Spinal cord (tissue), 9 donors: ENCODE measurements at regions not wholly inside any gene's neighbourhood (a gene's known extent, or its start where the extent isn't known, plus 50 kb on each side); places are given as distances from the start of the nearest gene placed in this dataset.
"Not testable (repeated sequence)": the region's sequence is repeated elsewhere in the genome, so short reads cannot be mapped to it uniquely, and the experiment has no call there.

ENCODE experiments used
- DNase-seq, 6 donors: peaks; one replicate each; pipeline versions ENCODE4 v3.0.0 to v3.0.0-alpha.2; 2013 to 2015; ENCODE audit warnings: low spot score in 6 of 6, low read depth in 4 of 6
- H3K27ac ChIP-seq: one replicate; pipeline ENCODE4 v1.5.1; 2013; ENCODE audit warnings: low read depth, low read length, control low read depth
- H3K27me3 ChIP-seq: one replicate; pipeline ENCODE4 v1.6.1; 2013; ENCODE audit warnings: low read length; ENCODE audit not compliant: control insufficient read depth, insufficient read depth
- H3K36me3 ChIP-seq: one replicate; pipeline ENCODE4 v1.6.1; 2013; ENCODE audit warnings: low read length; ENCODE audit not compliant: control insufficient read depth, insufficient read depth
- H3K4me1 ChIP-seq: one replicate; pipeline ENCODE4 v1.6.1; 2013; ENCODE audit warnings: low read length; ENCODE audit not compliant: control insufficient read depth, insufficient read depth
- H3K4me3 ChIP-seq: one replicate; pipeline ENCODE4 v1.5.1; 2013; ENCODE audit warnings: low read depth, low read length, control low read depth
- H3K9me3 ChIP-seq: one replicate; pipeline ENCODE4 v1.6.1; 2013; ENCODE audit warnings: low read length; ENCODE audit not compliant: control insufficient read depth, insufficient read depth
- WGBS: methylation state at CpG from one replicate; pipeline ENCODE4 v1.1.5; 2013; ENCODE audit warnings: missing lambda C conversion rate; ENCODE audit not compliant: insufficient coverage; 5-methylcytosine and 5-hydroxymethylcytosine counted together
- donor health status: healthy.

DNA sequence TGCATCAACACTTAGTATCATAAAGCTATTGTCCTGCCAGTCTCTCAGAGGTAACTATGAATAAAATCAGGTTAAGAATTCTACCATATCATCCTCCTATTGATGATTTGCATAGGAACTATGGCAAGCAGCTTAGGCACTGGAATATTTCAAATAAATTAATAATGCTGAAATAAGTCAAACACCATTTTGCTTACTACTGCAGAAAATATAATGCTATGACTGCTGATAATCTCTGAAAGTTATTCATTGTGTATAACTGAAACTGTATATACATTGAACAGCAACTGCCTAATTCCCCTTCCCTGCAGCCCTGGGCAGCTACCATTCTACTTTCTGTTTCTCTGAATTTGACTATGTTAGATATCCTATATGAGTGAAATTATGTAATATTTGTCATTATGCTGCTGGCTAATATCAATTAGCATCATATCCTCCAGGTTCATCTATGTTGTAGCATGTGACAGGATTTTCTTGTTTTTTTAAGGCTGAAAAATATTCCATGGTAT is 318.8 kb upstream of the SGCG start:
- no peak overlapping the region for H3K27ac ChIP-seq
- peaks cover 4% of the 10 kb centered on the region for H3K9me3 ChIP-seq
- H3K4me3 ChIP-seq = no peak overlapping the region
- H3K36me3 ChIP-seq = no peaks in the 10 kb centered on the region
- DNase-seq = no peak
- H3K4me1 ChIP-seq = no peaks in the 10 kb centered on the region
- H3K27me3 ChIP-seq = no peaks in the 10 kb centered on the region

- DNase-seq = no peak
- no peak overlapping the region for H3K27ac ChIP-seq
- H3K9me3 ChIP-seq = peaks cover 2% of the 10 kb centered on the region
These were observed 318.3 kb upstream of the SGCG start for GRCh38 chr13:22862478-22862877.

DNA sequence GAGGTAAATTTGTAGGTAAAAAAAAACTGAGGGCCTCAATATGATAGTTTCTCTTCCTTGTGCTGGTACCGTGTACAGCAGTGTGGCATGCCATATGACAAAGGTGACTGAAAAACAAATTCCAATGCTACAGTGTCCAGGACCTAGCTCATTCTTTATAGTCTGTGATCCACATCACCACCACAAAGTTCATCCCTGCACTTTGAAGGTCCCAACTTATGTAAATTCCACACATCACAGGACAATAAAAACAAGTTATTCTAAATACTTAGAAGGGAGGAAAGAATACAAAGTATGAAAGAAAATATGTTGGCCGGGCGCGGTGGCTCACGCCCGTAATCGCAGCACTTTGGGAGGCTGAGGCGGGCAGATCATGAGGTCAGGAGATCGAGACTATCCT is 314.6 kb upstream of the SGCG start:
- H3K4me3 ChIP-seq = no peak overlapping the region
- no peaks in the 10 kb centered on the region for H3K4me1 ChIP-seq
- 95% methylated on average over 4 of the region's 9 CpGs for WGBS
- DNase-seq = no peak
- no peaks in the 10 kb centered on the region for H3K36me3 ChIP-seq
- no peak overlapping the region for H3K27ac ChIP-seq
- no peaks in the 10 kb centered on the region for H3K27me3 ChIP-seq
- H3K9me3 ChIP-seq = no peaks in the 10 kb centered on the region

More at GRCh38 chr13:22862478-22862877, 318.3 kb upstream of the SGCG start:
- Histone ChIP-seq H3K4me3 (no peak overlapping the region), H3K4me1 (no peaks in the 10 kb centered on the region), H3K27me3 (no peaks in the 10 kb centered on the region), H3K36me3 (no peaks in the 10 kb centered on the region)

GRCh38 chr13:22871231-22871630 is 309.5 kb upstream of the SGCG start:
- no peak for DNase-seq
- H3K4me3 ChIP-seq = no peak overlapping the region
- WGBS = 89% methylated on average over 1 of the region's 2 CpGs
- H3K9me3 ChIP-seq = no peaks in the 10 kb centered on the region
- H3K36me3 ChIP-seq = no peaks in the 10 kb centered on the region
- H3K27me3 ChIP-seq = no peaks in the 10 kb centered on the region
- H3K27ac ChIP-seq = no peak overlapping the region
- no peaks in the 10 kb centered on the region for H3K4me1 ChIP-seq

- Histone ChIP-seq H3K36me3 (no peaks in the 10 kb centered on the region), H3K4me1 (no peaks in the 10 kb centered on the region), H3K9me3 (no peaks in the 10 kb centered on the region), H3K27ac (no peak overlapping the region), H3K27me3 (no peaks in the 10 kb centered on the region), H3K4me3 (no peak overlapping the region)
- no peak for DNase-seq
- no CpG with 5 or more reads among the region's 1 CpG for WGBS
These were observed 305.9 kb upstream of the SGCG start for GRCh38 chr13:22874839-22875238.

DNA sequence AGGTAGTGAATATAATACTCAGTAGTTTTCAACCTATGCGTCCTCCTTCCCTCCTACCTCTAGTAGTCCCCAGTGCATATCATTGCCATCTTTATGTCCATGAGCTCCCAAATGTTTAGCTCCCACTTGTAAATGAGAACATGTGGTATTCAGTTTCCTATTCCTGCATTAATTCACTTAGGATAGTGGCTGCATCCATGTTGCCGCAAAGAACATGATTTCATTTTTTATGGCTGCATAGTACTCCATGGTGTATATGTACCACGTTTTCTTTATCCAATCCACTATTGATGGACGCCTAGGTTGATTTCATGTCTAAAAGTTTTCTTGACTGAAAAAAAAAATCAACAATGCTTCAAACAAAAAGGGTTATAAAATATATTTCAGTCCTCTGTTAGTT is 303.4 kb upstream of the SGCG start:
- Histone ChIP-seq H3K27ac (no peak overlapping the region), H3K27me3 (no peaks in the 10 kb centered on the region), H3K4me1 (peaks cover 4% of the 10 kb centered on the region), H3K36me3 (no peaks in the 10 kb centered on the region), H3K9me3 (no peaks in the 10 kb centered on the region), H3K4me3 (no peak overlapping the region)
- no CpG with 5 or more reads among the region's 4 CpGs for WGBS
- DNase-seq = no peak

GRCh38 chr13:22880741-22881720 is 299.7 kb upstream of the SGCG start:
- WGBS = 58% methylated on average over 3 of the region's 10 CpGs
- peak in 2 of 6 donors; percentile 49 to 59 for DNase-seq
- H3K4me3 ChIP-seq = no peak overlapping the region

DNA sequence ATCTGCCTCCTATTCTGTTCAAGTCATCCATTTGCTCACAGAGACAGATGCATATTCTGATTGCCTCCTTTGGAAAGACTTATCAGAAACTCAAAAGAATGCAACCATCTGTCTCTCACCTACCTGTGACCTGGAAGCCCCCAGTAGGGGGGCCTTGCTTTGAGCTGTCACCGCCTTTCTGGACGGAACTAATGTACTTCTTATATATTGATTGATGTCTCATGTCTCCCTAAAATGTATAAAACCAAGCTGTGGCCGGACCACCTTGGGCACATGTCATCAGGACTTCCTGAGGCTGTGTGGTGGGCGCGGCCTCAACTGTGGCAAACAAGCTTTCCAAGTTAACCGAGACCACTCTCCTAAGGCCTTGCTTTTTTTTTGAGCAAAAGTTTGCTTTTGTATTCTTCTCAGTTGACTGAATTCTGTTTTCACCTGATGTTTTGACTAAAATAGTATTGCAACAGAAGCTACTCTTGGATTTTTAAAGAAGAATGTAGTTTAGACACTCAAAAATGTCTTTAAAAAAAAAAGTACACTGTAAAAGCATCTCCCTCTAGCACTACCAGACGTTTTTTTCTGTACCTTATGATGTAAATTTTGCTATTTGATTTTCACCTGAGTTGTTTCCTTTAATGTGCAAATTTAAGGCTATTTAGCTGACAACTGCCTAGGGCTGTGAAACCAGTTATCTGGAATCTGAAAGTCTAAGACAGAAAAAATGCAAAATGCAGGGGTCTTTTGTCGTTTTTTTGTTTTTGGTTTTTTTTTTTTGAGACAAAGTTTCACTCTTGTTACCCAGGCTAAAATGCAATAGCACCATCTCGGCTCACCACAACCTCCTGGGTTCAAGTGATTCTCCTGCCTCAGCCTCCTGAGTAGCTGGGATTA is 298.8 kb upstream of the SGCG start:
- H3K27ac ChIP-seq, H3K27me3 ChIP-seq, H3K36me3 ChIP-seq, H3K4me3 ChIP-seq, DNase-seq, H3K9me3 ChIP-seq, H3K4me1 ChIP-seq: not testable (repeated sequence)
- 95% methylated on average over 3 of the region's 9 CpGs for WGBS

More at GRCh38 chr13:22880741-22881720, 299.7 kb upstream of the SGCG start:
- H3K9me3 ChIP-seq = no peaks in the 10 kb centered on the region
- H3K4me1 ChIP-seq = peaks cover 8% of the 10 kb centered on the region
- H3K36me3 ChIP-seq = no peaks in the 10 kb centered on the region
- no peaks in the 10 kb centered on the region for H3K27me3 ChIP-seq
- H3K27ac ChIP-seq = peak overlapping the region; percentile 15

DNA sequence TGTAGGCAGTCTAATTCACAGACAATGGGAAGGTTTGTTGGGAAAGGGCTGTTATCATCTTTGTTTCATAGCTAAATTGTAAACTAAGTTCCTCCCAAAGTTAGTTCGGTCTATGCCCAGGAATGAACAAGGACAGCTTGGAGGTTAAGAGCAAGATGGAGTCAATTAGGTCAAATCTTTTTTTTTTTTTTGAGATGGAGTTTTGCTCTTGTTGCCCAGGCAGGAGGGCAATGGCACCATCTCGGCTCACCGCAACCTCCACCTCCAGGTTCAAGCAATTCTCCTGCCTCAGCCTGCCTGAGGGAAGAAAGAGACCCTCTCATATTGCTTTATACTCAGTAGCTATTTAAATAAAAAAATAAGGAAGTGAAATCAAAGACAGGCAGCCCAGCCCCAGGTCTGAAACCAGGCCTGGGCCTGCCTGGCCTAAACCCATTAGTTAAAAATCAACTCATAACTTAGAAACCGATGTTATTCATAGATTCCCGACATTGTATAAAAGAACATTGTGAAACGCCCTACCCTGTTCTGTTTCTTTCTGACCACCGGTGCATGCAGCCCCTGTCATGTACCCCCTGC is 297.4 kb upstream of the SGCG start:
- no peak for DNase-seq
- 46% methylated on average over 4 of the region's 7 CpGs for WGBS
- H3K4me1 ChIP-seq = peaks cover 8% of the 10 kb centered on the region
- H3K27ac ChIP-seq = no peak overlapping the region
- H3K27me3 ChIP-seq = no peaks in the 10 kb centered on the region
- peaks cover 1% of the 10 kb centered on the region for H3K9me3 ChIP-seq
- H3K36me3 ChIP-seq = no peaks in the 10 kb centered on the region
- H3K4me3 ChIP-seq = no peak overlapping the region
